ENCODE measurements at regions not wholly inside any gene's neighbourhood (a gene's known extent, or its start where the extent isn't known, plus 50 kb on each side); places are given as distances from the start of the nearest gene placed in this dataset.
"Not testable (repeated sequence)": the region's sequence is repeated elsewhere in the genome, so short reads cannot be mapped to it uniquely, and the experiment has no call there.

DNA sequence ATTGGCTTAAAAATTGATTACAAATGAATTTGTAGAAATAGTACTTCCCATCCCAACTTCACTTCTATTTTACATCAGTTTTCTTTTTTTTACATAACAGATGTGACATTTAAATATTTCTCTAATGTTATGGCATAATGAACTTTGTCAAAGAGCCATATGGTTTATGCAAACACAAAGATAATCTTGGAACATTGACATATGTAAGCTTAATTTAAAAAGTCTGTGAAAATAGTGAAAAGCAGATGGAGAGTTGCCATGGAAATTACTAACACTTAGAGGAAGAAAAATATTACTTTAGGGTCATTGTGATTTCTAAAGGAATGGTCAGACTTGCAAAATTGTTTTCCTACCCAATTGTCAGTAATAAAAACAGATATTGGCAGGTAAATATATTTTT is 232.4 kb downstream of the AEBP2 start:
- DNase-seq: no peak

GRCh38 chr12:19674437-19674836 is 235.1 kb downstream of the AEBP2 start:
- DNase-seq: no peak

DNA sequence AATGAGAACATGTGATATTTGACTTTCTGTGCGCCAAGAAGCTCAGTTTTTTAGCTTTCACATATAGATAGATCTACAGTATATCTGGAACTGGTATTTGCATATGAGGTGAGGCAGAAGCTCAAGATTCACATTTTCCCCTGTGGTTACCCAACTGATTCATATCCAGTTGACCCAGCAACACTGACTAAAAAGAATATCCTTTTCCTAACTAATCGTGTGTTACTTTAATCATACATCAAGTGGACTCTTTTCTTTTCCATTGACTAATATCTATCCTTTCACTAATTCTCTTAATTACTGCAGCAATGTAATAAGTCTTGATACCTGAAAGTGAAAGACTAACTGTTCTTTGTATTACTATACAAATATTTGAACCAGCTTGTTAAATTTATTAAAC is 236.1 kb downstream of the AEBP2 start:
- DNase-seq: no peak

- not testable (repeated sequence) for DNase-seq
Measured at GRCh38 chr12:19678501-19678900, 239.2 kb downstream of the AEBP2 start.

DNA sequence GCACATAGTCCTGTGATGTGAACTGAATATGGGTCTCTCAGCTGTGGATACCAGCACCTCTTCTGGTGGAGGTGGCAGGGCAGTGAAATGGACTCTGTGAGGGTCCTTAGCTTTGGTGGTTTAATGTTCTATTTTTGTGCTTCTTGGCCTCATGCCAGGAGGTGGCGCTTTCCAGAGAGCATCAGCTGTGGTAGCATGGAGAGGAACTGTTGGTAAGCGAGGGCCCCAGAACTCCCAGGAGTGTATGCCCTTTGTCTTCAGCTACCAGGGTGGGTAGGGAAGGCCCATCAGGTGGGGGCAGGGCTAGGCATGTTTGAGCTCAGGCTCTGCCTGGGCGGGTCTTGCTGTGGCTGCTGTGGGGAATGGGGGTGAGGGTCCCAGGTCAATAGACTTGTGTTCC is 241.7 kb downstream of the AEBP2 start:
- no peak for DNase-seq

DNA sequence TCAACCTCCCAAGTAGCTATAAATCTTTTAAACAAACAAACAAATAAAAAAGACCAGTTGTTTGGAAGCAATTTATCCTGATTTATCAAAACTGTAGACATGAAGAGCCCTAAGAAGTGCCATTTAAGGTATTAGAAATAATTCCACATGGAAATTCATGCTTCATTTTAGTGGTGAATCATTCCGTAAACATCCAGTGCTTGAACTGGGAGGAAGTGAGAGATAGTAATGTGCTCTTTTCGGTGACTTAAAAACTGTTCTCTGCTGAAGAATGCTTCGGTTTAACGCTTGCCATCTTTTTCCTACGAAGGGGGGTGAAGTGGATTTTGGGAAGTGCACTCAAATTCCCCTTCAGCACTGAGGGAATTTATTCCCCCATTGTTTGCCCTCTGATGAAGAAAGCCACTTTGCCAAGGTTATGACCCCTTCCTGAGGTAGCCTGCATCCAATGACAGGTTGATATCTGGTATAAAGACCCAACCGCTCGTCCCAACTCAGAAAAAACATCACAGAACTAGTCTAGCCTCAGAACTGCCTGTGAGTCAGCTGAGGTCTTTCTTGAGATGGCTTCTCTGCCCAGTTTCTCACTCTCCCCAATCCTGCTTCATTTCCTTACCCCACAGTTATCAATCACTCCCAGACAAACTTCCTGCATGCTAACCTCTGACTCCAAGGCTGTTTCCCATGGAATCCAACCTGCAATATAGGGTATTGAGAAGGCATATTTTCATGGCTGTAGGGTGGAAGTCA is 244.1 kb downstream of the AEBP2 start:
- no peak for DNase-seq

DNA sequence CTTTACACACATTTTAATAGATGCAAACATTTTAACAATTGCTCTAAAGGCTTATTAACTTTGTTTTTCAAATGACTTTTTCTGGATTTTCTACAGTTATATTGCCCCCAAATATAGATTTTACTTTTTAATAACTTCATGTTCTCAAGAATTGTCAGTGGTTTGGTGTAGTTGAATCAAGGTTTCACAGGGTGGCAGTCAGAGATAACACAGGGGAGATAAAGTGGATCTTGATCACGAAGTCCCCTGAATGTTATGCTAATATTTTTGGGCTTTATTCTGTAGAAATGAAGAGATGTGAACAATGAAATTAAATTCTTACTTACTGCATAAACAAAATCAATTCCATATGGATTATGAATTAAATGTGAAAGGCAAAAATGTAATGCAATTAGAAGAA is 248.1 kb downstream of the AEBP2 start:
- DNase-seq: no peak

DNA sequence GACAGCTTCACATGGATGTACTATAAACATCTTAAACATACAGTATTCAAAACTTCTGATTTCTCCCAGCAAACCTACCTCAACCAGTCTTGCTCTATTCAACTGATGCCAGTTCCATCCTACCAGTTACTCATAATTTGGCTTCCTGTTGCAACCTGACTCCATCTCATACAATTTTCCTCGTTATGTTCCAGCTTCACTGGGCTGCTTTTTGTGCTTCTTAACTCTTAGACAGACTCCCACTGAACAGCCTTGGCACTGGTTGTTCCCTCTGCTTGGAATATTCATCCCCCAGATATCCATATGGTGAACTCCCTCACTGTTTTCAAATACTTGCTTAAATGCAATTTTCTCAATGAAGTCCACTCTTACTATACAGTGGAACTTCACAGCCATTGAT is 249.2 kb downstream of the AEBP2 start:
- no peak for DNase-seq

DNA sequence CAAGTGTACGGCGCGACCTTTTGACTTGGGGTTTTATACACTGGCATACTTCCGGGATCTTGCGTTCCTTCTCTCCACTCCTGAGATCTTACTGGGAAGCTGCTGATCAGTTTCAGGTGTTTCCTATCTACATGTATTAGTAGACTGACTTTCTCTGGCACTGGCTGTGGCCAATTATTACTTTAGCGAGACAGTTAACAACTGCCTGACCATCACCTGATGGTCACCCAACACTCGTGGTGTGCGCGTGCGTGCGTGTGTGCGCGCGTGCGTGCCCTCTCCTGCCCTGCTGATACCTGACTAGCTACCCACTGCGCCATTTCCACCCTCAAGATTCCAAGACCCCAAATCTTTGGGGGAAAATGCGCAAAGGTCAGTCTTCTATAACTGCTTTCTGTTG is 249.9 kb downstream of the AEBP2 start:
- DNase-seq: no peak

- no peak for DNase-seq
Measured at GRCh38 chr12:19689801-19690472, 250.6 kb downstream of the AEBP2 start.

- no peak for DNase-seq
Measured at GRCh38 chr12:19692091-19692490, 252.8 kb downstream of the AEBP2 start.

DNA sequence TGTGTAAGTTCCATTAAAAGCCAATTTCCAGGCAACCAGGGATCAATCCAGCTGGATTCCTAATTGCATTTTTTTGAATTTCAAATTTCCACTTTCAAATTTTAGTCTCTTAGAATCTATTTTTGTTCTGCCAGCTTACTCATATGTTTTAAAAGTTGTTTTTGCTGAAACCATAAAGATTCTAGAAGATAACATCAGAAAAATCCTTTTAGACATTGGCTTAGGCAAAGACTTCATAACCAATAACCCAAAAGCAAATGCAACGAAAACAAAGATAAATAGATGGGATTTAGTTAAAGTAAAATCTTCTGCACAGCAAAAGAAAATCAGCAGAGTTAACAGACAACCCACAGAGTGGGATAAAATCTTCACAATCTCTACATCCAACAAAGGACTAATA is 253.3 kb downstream of the AEBP2 start:
- DNase-seq: no peak

DNA sequence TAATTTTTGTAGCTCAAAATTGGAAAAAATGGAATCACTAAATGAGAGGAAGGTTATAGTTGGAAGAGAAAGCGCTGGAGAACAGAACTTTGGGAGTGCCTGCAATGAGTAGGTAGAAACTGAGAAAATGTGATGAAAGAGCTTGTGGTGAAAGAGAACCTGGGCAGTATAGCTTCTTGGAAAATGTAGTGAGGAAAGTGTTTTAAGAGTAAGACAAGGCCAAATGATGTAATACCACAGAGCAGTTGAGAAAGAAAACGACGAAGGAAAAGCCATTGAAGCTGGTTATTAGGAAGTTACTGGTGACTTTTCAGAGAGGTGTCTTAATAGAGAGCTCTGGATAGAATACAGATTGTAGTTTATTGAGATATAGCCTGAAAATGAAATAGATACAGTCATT is 255.3 kb downstream of the AEBP2 start:
- DNase-seq: no peak

DNA sequence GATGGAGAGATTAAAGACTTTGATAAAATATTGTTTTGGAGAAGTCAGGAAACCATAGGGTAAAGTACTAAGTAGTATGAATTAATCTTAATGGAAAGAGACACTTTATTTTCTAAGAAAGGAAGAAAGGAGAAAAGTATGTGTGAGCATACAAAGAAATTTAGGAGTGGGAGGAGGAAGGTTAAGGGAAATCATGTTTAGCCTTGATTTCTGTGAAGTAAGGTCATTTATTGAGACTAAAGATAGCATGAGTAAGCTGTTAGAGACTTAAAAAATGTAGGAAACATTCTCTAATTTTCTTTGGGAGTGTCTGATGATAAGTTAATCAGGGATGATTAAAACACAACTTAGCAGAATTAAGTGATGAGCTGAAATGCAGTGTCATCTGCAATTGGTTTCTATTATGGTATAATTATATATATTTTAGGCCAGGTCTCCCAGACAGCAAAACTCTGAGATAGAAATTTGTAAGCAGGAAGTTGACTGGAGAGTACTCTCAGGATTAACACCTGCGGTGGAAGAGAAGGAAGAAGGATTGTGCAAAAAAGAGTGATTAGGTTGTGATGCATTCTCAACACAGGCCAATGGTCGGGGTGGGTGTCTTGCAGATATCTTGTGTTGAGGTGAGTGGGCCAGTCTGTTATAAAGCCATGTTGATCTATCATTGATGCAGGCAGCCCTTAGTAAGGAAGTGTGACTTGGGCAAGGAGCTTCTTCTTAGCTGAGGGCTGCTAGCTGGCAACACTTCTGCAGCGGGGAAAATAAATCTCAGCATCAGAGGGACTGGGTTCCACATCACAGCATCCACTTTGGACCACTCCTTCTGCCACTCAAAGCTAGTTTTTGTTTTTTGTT is 256.2 kb downstream of the AEBP2 start:
- no peak for DNase-seq

DNA sequence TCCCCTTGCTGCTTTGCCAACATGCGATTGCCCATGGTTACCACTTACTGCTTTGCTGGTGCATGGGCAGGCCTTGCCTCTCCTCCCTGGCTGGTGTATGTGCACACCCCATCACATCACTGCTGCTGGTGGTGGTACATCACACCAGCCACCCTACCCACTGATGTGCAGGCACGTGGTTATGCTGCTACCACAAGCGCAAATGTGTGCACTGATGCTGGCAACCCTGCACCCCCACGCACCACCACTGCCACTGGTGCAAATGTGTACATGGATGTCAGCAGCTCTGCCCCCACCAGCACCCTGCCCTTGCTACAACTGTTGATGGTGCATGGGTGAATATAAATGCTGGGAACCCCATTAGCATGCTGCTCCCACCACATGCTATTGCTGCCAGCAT is 261.7 kb downstream of the AEBP2 start:
- DNase-seq: no peak

DNA sequence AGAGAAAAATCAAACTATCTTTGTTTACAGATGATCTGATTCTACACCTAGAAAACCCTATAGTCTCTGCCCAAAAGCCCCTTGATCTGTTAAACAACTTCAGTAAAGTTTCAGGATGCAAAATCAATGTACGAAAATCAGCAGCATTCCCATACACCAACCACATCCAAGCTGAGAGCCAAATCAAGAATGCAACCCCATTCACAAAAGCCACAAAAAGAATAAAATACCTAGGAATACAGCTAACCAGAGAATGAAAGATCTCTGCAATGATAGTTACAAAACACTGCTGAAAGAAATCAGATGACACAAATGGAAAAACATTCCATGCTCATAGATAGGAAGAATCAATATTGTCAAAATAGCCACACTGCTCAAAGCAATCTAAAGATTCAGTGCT is 265.7 kb downstream of the AEBP2 start:
- no peak for DNase-seq

DNA sequence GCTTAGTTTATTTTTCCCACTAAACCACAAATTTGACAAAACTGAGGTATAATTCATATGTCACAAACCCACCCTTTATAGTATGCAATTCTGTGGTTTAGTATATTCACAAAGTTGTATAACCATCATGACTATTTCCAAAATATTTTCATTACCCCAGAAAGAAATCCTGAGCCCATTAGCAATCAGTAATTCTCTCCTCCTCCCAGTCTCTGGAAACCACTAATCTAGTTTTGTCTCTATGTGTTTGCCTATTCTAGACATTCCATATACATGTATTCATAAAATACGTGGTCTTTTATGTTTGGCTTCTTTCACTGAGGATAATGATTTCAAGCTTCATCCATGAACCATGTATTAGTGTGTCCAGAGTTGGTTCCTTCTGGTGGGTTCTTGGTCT is 267.6 kb downstream of the AEBP2 start:
- no peak for DNase-seq

GRCh38 chr12:19707948-19708409 is 268.7 kb downstream of the AEBP2 start:
- no peak for DNase-seq

DNA sequence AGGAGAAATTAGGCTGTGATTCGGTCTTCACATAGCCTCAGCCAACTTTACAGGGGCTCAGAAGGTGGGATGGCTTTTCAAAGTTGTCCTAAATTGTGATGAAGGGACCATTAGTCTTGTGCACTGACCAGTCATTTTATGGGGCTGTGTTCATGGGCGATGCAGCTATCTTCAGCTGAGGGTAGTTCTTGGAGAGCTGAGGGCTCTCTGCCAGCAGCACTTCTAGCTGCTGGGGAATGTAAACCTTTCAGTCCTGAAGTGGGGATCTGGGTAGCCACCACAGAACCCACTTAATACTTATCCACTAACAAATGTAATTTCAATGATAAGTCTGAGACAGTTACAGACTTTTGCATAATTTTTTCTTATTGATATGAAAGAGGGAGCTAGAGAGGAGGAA is 270.6 kb downstream of the AEBP2 start:
- no peak for DNase-seq

- DNase-seq: no peak
Measured at GRCh38 chr12:19710811-19711793, 271.8 kb downstream of the AEBP2 start.

- no peak for DNase-seq
Measured at GRCh38 chr12:19712041-19712440, 272.7 kb downstream of the AEBP2 start.

DNA sequence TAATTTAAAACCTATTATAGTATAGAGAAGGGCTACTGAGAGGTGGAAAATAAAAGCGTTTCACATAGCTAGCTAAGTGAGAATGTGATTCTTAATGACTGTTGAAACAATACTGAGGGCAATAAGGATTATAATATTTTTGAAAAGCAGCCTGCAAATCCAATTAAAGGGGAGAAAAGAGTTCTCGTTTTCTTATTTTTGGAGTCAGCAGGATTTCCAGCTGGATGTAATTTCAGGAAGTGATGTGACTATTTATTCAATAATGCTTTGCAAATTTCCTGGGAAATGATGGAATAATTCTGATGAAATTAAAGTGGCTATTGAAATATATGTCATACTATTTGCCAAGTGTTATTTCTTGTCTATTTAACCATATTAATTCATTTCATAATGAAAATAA is 279.1 kb downstream of the AEBP2 start:
- DNase-seq: no peak

- no peak for DNase-seq
Measured at GRCh38 chr12:19719672-19720071, 280.4 kb downstream of the AEBP2 start.

Measured in NCI-H748 treated with DMSO at 0.1 percent for 48 hours (cell line).